Activated CD4-positive, alpha-beta T cell treated with anti-CD3 and anti-CD28 coated beads, Interleukin-2, Interleukin-6, amounts not matched to agents 100 ng/mL and 50 ng/mL, durations not matched to agents 16 hours and 8 hours (primary cell): ENCODE measurements at regions not wholly inside any gene's neighbourhood (a gene's known extent, or its start where the extent isn't known, plus 50 kb on each side); places are given as distances from the start of the nearest gene placed in this dataset.

Source experiments
- DNase-seq: peaks from one replicate; pipeline ENCODE4 v3.0.0-alpha.2; 2020

DNA sequence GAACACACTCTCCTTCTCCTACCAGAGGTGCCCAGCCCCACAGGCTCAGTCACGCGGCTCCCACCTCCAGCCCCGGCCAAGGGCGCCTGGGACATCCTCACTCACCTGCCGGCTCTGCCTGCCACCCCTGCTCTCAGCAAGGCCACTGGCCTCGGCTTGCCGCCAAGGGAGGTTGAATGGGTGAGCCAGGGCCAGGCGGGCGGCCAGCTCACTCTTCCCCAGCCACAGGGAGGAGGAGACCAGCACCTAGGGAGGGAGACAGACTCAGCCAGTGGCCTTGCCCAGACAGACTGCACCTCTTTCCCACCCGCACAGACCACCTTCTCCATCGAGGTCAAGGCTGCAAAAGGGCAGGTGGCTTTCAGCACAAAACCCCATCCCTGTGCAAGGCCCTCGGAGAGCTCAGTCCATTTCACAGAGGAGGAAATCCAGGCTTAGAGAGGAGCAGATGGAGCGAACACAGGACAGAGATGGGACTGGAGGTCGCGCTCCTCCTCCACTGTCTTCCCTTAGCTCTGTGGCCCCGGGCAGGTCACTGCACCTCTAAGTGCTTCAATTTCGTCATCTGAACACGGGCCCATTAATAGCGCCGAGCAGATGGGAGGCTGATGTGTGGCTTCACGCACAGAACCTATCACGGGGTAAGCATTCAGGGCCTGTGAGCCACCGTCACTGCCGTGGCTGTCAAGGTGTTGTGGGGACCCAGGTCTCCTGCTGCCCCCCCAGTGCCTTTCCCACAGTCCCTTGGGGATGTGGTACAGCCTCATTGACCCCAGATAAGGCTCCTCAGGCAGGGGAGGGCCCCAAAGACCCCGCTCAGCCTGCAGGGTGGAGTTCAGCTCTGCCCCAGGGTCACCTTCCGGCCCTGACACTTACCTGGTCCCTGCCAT is 56.1 kb downstream of the RMI2 start:
- DNase-seq: no peak

DNA sequence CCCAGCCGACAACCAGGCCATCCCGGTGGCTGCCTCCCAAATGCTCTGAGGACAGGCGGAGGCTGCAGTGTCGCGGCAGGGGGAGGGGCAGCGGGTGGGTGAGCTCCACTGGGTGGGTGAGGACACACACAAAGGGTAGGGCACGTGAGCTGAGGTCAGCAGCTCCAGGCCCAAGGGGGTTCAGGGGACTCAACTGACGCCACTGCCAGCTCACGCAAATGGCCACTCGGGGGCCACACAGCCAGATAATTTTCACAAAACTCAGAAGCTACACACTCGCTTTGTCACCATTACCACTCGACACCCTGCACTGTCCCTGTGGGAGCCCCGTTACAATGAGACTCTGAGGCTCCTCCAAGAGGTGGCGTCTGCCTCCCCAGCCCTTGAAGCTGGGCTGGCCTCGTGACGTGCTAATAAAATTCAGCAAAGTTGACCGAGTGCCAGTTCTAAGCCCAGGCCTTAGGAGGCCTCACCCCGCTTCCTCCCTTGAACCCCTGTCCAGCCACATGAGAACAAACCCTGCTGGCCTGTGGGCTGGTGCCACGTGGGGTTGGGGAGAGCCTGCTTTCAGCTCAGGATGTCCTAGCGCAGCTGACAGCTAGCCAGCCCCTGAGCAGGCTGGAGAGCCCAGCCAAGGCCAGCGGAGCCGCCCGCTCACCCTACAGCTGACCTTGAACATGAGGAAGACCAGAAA is 56.9 kb downstream of the RMI2 start:
- DNase-seq: no peak

DNA sequence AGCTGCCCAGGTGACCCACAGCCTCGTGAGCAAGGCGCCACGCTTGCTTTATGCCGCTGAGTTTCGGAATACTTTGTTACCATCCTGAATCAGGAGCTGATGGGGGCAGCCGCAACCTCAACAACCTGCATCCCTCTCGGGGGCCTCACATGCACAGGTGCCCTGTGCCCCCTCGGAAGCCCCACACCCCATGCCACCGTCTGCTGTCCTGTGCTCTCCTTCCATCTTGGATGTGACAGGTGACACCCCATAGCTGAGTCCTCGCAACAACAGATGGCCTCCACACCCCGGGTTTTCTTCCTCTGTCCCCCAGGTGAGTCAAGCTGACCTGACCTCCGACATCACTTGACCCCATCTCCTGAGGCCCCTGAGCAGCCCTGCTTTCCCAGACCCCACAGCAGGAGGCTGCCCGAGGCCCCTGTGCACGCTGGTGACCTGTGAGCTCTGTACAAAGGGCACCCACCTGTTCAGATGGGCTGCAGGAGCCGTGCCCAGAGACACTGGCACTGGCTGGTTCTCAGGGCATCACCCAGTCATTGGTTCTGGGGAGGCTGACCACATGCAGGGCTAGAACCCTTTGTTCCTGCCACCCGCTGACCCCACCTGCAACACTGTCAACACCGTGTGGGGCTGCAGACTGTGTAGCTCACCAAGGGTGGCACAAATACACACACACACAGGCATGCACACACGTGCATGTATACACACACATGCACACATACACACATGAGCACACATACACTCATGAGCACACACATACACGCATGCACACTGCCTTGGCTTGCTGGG is 57.7 kb downstream of the RMI2 start:
- no peak for DNase-seq

DNA sequence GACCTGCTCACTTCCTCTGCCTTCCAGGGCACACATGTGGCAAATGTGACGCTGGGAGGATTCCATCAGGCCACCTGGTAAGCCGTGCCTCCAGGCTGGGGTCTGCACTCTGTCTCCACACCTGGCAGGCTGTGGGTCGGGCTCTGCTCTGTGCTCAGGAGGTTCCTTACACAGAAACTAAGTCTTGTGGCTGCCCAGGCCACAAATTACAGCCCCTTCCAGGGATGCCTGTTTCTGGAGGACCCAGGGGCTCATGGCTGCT is 58.2 kb downstream of the RMI2 start:
- no peak for DNase-seq

DNA sequence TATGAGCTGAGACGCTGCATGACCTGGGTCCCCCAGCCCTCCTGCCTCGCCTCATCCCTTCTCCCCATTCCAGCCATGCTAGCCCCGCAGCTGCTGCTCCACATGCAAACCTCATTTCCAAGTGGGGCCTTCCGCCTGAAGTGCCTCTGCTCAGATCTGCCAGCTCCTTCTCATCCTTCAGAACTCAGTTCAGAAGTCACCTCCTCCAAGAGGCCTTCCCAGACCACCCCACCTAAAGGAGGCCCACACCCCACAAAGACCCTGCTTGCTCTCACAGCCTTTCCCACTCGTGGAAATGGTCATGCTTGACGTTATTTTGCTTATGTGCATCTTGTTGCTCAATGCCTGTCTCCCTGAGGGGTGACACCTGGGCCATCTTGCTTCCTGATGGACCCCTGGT is 58.7 kb downstream of the RMI2 start:
- no peak for DNase-seq

DNA sequence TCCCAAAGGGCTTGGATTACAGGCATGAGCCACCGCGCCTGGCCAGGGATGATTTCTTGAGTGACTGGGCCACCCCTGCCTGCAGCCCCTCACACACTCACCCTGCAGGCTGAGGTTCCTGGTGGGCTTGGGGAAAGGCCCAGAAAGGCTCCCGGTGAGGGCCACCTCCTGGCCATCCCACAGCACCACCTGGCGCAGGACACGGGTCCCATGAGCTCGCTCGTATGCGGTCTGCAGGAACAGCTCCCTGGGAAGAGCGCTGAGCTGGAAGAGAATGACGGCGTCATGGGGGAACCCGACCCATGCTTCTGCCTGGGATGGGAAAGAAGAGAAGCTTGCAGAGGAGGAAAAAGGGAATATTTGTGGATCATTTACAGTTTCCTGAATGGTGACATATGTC is 59.3 kb downstream of the RMI2 start:
- DNase-seq: no peak

DNA sequence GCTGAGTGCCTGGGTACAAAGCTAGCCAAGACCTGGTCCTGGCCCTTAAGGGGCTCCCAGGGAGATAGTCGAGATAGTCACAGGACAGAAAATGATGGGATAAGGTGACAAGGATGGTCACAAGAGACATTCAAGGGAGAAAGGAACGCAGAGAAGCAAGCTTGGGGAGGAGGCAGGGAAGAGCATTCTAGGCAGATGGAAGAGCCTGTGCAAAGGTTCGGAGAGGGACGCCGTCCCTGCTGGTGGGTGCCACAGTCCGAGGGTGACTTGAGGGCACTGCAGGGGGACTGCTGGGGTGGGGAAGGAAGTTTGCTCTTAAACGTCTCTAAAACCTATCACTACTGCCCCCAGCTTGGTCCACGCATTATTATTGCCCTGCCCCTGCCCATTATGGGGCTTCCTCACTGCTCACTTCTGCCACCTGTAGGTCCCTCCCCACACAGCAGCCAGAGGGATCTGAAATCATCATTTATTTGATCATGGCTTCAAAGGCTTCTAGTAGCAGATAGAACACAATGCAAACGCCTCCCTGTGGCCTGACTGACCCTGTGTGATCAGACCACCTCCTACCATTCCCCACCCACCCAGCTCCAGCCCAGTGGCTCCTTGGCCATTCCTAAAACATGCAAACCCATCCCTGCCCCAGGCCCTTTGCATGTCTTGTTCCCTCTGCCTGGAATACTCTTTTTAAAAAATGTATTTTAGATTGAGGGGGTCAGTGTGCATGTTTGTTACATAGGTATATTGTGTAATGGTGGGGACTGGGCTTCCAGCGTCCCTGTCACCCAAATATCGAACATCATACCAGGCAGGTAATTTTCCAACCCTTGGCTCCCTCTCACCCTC is 60.3 kb downstream of the RMI2 start:
- DNase-seq: peak; percentile 69

DNA sequence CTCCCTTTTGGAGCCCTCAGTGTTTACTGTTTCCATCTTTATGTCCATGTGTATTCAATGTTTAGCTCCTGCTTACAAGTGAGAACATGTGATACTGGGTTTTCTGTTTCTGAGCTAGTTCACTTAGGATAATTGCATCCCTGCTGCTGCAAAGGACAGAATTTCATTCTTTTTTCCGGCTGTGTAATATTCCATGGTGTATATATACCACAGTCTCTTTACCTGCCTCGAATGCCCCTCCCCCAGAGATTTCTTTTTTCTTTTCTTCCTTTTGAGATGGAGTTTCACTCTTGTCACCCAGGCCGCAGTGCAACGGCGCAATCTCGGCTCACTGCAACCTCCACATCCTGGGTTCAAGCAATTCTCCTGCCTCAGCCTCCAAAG is 60.9 kb downstream of the RMI2 start:
- no peak for DNase-seq

DNA sequence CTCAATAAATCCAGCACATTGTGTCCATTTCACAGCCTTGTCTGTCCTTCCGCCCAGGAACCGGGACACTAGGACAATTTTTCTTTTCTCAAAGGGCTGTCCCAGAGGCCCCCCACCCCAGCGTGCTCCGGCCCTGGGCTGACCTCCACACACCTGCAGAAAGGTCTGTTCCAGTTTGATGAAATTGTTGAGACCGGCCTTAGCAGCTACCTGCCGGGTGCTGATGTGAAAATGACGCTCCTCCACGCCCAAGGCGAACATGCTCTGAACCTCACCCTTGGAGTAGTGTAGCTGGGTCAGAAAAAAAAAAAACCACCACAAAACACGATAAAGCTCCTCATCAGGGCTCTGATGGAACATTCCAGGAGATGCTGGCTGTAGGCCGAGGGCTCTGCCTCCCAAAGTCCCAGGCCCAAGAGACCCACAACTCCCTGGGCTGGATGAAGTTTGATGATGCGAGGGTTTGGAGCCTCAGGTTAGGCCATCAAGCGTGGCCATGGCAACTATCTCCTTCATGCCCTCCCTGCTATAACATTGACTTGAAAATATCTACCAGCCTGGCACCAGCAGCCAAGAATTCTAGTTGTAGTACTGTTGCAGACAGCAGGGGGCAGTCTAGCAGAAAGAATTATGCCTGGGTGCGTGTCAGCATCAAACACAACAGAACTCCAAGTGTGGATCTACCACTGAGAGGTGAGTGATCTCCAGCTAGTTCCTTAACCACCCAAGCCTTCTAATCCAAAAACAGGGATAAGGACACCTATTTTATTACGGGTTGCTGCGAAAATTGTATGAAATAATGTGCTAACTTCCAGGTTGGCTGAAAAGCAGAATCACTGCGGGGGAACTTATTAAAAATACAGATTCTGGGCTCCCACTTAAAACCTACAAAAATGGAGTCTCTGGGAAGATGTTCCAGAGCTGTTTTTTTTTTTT is 62.1 kb downstream of the RMI2 start:
- peak; percentile 79 for DNase-seq

DNA sequence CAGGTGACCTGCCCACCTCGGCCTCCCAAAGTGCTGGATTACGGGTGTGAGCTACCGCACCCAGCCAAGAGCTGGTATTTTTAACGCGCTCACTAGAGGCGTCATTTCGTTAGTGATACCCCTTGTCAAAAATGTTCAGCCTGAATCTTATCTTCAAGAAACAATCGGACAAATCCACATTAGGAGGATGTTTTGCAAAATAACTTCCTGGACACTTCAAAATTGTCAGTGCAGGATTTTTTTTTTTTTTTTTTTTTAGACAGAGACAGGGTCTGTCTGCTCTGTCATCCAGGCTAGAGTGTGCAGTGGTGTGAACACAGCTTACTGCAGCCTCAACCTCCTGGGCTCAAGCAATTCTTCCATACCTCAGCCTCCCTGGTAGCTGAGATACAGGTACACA is 63.0 kb downstream of the RMI2 start:
- no peak for DNase-seq

DNA sequence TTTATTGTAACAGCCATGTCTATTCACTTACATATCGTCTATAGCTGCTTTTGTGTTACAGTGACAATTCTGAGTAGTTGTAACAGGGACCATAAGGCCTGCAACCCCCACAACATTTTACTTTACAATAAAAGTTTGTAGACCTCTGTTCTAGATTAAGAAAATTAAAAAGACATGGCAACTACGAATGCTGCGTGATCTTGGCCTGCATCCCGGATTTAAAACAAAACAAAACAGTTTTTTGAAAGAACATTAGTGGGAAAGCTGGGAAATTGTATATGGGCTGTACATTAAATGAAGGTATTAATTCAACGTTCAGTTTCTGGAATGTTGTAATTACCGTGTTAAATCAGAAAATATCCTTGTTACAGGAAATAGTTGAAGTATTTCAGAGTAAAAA is 64.1 kb downstream of the RMI2 start:
- DNase-seq: no peak

DNA sequence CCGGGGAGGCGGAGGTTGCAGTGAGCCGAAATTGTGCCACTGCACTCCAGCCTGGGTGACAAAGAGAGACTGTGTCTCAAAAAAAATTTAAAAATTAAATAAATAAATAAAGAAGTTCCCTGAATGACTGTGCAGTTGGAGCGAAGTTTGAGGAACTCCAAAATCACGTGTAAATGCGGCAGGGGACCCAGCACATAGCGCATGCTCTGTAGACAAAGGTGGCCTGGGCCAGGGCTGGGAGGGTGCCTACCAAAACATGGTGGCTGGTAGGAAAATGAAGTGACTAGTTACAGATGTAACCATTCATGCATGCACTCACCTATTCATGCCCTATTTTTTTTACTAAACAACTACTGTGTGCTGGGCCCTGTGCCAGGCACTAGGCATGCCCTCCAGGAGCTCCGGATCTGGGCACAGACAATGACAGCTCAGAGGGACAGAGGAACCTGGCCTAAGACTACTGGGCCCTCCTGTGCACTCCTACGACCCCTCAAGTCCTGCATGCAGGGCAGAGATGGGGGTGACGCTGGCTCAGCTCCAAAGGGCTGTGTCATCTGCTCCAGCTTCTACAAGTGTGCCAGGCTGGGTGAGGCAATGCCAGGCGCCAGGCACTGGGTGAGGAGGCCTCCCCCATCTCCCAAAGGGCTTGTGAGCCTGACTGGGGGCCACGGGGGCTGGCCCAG is 65.3 kb downstream of the RMI2 start:
- DNase-seq: no peak

DNA sequence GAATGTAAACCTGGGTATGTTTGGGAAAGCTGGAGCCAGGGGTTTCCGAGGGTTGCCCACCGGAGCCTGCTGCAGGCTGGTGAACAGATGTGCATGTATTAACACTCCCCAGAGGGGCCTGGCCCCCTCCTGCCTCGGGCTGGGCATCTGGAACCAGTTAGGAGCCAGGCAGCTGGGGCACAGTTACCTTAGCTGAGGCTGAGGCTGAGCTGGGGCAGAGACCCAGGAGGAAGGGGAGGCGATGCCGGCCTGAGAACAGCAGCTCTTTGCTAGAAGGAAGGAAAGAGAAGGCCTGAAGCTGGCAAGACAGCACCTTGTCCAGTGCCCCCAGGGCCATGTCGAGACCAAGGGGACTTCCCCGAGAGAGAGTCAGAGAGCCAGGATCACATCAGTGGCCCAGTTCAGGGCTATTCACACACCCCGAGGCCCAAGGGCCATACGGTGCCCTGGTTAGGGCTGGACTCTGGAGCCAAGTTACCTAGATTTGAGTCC is 65.8 kb downstream of the RMI2 start:
- DNase-seq: no peak

DNA sequence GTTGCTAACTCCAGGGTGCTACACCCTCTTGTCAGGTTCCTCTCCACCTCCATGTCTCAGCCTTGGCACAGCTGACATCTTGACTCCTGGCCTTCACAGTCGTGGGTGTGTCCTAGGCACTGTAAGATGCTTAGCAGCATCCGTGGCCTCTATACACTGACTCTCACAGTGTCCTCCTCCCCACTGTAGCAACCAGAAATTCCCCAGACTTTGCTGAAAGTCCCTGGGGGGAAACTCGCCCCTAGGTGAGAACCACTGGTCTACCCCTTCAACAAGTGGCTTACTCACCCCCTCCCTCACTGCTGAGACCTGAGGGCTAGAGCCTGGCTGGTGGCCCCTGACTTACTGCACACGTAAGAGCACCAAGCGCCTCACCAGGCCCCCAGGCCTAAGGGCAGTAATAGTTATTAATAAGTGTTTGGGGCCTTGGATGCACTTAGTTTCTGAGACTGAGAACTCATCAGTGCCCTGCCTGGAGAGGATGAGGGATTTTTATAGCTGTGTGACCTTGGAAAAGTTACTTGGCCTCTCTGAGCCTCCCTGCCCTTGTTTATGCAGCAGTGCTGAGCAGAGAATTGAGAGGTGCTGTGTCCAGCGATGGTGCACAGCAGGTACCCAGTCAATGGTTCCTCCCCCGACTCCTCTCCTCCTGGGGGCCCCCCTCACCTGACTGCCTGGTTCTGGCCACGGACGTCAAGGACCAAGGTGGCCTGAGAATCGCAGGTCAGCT is 67.1 kb downstream of the RMI2 start:
- no peak for DNase-seq

DNA sequence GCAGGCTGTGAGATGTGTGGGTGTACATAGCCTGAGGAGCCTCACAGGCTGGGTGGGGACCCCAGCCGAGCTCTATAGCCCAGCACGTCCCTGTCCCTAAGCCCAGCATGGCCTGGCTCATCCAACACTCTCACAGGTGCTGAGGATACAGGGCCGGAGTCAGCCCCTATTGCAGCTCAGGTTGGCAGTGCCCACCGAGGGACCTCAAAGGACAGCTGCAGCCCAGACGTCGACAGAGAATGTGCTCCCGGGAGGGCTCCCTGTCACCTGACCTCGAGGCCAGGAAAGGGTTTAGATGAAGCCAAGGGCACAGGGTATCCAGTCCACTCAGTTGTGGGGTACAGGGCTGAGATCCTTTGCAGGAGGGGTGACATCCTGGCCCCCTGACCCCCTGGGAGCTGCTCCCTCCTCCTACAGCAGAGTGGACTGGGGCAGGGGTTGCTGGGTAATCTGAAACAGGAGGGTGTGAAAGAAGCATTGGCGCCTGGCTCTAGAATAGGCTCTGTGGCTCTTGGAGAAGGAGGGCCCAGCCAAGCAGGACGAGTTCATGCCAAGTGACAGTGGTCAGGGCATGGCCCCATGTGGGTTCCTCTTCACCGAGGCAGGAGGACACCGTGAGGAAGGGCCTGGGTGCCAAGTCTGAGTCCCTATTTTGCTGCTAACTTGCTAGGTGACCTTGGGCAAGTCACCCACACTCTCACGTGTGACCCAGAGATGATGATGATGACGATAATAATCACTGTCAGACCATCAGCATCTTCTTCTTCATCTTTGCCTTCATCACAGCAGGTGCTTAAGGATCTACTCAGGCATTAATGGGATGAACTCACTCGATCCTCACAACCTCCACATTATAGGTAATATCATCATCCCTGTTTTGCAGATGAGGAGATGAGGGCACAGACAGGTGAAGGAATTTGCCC is 68.0 kb downstream of the RMI2 start:
- DNase-seq: no peak

DNA sequence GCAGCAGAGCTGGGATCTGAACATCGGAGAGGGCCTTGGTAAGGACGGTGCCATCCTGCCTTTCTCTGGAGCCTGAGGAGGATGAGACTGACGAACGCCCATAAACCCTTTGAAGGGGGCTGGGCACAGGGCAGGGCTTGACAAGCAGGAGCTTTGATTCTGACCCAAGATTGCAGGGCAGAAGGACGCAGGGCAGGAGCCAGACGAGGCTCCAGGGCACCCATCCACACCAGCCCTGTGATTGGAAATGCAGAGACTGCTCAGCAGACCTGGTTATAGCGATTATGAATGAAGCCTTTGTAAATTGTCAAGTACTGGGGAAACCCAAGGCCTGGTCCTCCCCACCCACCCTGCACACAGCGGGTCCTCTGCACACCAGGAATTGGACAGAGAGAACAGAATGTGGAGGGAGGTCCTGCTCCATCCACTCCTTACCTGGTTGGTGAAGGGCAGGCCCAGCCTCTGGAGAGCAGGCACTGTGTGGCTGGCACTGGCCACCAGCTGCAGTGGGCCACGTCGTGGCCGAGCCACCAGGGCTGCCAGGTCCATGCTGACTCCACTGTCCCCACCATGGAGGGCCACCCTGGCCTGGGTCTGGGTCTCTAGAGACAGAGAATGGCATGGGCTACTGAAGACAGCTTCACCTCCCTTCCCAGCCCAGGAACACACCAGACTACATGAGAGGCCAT is 68.8 kb downstream of the RMI2 start:
- no peak for DNase-seq

DNA sequence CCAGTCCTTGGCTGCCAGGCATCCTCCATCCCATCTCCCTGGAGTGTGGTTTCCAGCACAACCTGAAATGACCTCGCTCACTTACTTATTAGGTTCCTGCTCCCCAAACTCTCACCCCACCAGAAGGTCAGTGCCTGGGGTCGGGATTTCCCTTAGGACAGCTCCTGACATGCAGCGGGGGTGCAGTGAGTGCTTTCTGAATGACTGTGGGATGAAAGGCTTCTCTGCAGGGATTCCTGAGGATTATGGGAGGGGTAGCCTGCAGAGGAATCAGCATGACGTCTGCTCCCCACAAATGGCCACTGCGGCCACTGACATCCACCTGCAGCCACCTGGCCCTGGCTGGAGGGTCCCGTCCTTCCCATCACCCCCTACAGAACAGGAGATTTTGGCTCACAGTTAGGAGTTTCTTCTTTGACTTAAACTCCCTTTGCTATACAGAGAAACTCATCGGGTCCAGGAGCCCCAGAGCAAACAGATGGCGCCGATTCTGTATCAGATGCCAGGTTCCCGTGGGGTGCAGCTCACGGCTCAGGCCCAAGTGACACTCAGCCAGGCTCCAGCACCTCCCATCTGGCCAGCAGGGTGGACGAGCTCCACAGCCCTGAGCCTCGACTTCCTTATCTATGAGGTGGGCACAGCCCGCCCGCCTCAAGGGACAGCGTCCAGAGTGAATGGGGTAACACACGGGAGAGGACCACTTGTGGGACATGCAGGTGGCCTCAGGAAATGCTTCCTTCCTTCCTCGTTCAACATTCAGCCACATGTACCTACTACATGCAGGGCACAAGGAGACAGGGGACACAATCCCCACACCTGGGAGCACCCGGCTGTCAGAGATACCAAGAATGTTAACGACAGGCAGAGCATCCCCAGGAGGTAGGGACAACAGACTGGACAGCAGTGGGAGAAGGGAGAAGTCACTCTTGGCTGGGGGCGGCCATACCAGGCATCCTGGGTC is 69.8 kb downstream of the RMI2 start:
- DNase-seq: no peak
